HG02885 (cell line): ENCODE measurements at regions not wholly inside any gene's neighbourhood (a gene's known extent, or its start where the extent isn't known, plus 50 kb on each side); places are given as distances from the start of the nearest gene placed in this dataset.

Experiments
- ATAC-seq: cut with Tn5 transposase; IDR thresholded peaks from one replicate; pipeline ENCODE4 v1.9.1; 2021; ENCODE audit warnings: mild to moderate bottlenecking; ENCODE audit not compliant: unreplicated experiment, poor library complexity

DNA sequence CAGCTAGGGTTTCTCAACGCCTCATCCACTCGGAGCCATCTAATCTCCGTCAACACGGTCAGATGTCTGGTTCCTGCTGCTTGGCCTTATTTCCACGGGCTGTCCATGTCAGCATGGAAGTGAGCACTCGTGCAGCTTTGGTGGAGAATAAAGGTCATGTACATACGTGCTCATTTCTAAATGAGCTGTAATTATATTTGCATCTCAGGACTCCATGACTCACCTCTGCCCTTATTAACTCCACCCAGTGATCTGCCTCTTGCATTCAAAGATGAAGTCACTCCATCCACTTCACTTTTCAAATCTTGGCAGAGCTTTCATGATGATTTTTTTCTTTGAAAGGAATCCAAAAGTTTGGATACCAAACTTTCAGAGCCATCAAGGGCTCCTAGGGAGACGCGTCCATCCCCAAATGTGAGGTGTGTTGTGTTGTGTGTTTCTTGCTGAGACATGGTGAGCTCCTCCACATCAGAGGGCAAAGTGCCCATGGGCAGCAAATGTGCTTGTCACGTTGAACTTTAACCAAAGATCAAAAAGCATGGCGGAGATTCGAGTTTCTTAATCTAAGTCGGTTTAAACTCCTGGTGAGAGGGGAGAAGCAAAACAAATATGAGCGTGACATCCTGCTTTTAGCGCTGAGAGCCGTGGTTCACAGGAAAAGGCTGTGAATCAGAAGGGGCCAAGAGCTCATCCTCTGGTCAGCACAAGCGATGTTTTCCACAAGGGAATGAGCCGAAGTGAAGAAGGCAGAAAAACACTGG lies 68.6 kb upstream of the ERRFI1 start:
- no peak for ATAC-seq

DNA sequence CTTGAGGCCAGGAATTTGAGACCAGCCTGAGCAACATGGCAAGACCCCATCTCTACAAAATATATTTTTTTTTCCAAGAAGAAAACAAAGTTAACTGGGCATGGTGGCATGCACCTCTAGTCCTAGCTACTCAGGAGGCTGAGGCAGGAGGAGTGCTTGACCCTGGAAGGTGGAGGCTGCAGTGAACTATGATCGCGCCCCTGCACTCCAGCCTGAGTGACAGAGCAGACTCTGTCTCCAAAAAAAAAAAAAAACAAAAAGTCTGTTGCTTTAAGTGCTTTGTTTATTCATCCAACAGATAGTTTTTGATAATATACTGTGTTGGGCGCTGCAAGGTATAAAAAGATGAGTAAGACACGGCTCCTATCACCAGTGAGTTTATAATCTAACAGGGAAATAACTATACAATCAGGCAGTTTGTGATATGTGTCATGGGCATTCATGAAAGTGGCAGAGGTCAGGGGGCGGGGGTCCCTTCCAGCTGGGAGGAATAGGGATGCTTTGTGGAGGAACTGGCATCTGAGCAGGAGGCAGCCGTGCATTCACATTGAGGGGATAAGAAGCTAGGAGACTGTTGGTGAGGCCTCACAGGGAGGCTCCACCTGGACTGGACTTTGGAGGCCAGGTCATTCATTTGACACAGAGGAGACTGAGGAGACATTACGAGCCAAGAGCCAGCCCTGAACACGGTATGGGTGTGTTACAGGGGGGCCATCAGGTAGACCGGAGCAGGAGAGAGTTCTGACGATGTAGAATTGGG lies 67.3 kb upstream of the ERRFI1 start:
- no peak for ATAC-seq

GRCh38 chr1:8092657-8093056 lies 66.5 kb upstream of the ERRFI1 start:
- no peak for ATAC-seq

GRCh38 chr1:8091691-8092090 lies 65.6 kb upstream of the ERRFI1 start:
- no peak for ATAC-seq

- ATAC-seq: no peak
These were observed 64.2 kb upstream of the ERRFI1 start for GRCh38 chr1:8090241-8090702.

DNA sequence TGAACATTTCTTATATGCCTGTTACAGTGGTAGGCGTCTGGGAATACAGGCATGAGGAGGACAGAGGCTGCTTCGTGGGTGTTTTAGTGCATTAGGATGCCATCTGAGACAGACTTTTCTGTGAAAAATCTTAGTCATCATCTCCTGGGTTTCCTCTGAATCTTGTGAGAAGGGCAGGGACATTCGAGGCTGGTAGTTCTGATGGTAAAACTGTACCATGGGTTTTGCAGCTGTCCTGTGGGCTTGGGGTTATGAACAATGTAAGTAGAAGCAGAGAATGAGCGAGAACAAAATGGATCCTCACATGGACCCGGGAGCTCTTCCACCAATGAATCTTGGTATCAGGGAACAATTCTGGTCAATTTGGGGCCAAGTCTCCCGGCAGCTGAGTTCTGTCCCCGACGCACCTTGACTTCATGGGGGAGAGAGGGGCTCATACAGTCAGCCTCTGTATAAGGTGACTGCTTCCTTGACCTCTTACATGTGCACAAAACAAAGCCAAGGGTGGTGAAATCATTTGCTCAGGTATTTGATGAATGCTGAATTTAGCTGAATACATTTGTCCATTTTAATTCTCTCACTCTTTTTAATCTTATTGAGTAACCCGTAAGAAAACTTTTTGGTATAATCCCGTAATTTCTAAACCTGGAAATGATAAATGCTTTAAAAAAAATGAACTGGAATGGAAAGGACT lies 63.6 kb upstream of the ERRFI1 start:
- no peak for ATAC-seq

- no peak for ATAC-seq
These were observed 59.9 kb upstream of the ERRFI1 start for GRCh38 chr1:8086055-8086454.

DNA sequence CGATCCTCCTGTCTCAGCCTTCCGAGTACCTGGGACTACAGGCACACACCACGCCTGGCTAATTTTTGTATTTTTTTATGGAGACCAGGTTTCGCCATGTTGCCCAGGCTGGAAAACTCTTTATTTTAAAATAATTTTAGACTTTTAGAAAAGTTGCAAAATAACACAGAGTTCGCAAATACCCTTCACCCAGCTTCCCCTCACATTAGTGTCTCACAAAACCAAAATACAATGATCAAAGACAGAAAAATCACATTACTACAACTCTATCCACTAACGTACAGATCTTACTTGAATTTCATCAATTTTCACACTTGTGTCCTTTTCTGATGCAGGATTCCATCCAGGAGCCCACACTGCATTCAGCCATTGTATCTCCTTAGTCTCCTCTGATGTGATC lies 58.8 kb upstream of the ERRFI1 start:
- no peak for ATAC-seq

GRCh38 chr1:8083739-8084484 lies 57.8 kb upstream of the ERRFI1 start:
- ATAC-seq: no peak

- ATAC-seq: no peak
These were observed 56.8 kb upstream of the ERRFI1 start for GRCh38 chr1:8082945-8083344.

- no peak for ATAC-seq
These were observed 52.1 kb upstream of the ERRFI1 start for GRCh38 chr1:8078176-8078671.

- ATAC-seq: no peak
These were observed 51.5 kb upstream of the ERRFI1 start for GRCh38 chr1:8077602-8078001.

DNA sequence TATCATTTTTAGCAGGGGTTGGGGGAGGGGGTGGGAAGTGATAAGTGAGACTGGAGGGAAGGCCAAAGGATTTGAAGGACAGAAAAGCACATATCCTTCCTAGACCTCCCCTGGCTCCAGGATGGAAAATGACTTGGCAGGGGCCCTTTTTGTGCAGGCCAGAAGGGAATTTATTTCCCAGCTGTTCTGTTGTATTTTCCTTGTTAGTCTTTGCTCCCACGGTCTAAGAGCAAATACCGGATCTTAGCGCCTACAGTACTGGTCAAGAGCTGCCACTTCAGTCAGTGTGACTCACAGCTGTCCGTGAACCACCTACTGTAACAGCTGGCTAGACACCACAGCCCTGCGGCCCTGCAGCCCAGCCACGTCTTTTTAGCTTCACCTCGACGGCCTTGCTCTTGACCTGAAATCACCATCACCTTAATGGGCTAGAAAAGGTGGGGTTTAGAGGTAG lies 51.0 kb upstream of the ERRFI1 start:
- no peak for ATAC-seq

DNA sequence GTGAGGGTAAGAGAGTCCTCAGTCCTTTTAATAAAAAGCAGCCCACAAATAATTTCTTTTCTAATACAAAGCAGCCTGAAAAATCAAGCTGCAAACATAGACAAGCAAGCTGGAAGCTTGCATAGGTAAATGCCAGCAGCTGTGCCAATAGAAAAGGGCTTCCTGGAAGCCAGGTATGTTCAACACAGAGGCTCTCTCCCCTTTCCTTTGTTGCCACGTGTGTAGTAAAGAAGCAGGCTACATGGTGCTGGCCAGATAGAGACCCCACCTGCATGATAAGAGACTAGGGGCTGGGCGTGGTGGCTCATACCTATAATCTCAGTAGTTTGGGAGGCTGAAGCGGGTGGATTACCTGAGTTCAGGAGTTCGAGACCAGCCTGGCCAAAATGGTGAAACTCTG lies 50.1 kb upstream of the ERRFI1 start:
- ATAC-seq: no peak
